Fibroblast of villous mesenchyme (primary cell): ENCODE measurements at regions not wholly inside any gene's neighbourhood (a gene's known extent, or its start where the extent isn't known, plus 50 kb on each side); places are given as distances from the start of the nearest gene placed in this dataset.

ENCODE experiments used
- DNase-seq: peaks from one replicate; pipeline ENCODE4 v3.0.0-alpha.2; 2010; ENCODE audit warnings: low read depth
- H3K4me3 ChIP-seq: 2 replicates; pipeline ENCODE4 v1.5.1; 2011; ENCODE audit warnings: low read depth, mild to moderate bottlenecking, low read length
- TF ChIP-seq, protein P1 (sequence below): IDR thresholded peaks from 2 replicates; pipeline ENCODE4 v1.5.1; 2012; ENCODE audit warnings: low read depth, mild to moderate bottlenecking, low read length; ENCODE audit not compliant: insufficient read depth

DNA sequence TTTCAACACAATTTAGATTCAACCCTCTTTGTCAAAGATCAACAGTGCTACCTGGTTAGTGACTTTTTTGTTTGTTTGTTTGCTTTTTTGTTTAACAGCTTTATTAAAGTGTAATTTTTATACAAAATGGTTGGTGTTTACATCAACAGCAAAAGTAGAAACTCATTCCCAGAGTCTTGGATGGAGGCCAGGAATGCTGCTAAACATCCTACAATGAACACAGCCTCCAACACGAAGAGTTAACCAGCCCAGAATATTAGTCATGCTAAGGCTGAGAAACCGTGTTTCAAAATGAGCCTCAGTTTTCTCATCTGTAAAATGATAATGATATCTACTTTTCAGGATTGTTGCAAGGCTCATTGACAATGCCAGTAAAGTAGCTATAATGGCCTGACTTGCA, 211.0 kb upstream of the MAF start:
- no peak overlapping the region for H3K4me3 ChIP-seq
- TF ChIP-seq, protein P1, sequence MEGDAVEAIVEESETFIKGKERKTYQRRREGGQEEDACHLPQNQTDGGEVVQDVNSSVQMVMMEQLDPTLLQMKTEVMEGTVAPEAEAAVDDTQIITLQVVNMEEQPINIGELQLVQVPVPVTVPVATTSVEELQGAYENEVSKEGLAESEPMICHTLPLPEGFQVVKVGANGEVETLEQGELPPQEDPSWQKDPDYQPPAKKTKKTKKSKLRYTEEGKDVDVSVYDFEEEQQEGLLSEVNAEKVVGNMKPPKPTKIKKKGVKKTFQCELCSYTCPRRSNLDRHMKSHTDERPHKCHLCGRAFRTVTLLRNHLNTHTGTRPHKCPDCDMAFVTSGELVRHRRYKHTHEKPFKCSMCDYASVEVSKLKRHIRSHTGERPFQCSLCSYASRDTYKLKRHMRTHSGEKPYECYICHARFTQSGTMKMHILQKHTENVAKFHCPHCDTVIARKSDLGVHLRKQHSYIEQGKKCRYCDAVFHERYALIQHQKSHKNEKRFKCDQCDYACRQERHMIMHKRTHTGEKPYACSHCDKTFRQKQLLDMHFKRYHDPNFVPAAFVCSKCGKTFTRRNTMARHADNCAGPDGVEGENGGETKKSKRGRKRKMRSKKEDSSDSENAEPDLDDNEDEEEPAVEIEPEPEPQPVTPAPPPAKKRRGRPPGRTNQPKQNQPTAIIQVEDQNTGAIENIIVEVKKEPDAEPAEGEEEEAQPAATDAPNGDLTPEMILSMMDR, result no peak
- no peak for DNase-seq

DNA sequence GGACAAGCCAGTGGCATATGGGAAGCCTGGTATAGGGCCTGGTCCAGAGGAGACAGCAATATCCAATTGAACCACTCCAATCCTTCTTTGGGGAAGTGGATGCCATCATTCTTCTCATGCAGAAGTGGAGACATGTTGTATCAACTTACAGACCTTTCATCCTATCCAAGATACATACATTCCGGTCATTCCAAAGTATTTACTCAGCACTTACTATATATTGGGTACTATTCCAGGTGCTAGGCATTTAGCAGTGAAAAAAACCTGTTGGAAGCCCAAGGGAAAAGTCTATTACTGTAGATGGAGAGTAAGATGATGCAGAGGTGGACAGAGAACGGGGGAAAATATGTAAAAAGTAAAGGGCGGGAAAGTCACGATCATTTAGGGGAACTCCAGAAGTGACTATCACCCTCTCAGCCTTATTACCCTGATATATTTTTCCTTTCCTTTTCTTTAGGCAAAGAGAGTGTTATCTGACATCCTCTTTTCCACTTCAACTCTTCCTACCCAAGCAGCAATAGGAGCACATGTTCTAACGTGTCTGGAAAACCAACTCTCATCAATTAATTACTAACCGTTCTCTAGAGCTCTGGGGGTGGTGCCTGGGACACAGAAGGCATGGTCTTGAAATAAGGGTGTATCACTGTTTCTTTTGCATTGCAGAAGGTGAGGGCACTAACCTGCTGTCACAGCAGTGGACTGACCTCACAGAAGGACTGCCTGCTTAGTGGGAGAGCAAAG, 210.1 kb upstream of the MAF start:
- no peak for DNase-seq
- no peak overlapping the region for H3K4me3 ChIP-seq
- TF ChIP-seq, protein P1, result no peak

DNA sequence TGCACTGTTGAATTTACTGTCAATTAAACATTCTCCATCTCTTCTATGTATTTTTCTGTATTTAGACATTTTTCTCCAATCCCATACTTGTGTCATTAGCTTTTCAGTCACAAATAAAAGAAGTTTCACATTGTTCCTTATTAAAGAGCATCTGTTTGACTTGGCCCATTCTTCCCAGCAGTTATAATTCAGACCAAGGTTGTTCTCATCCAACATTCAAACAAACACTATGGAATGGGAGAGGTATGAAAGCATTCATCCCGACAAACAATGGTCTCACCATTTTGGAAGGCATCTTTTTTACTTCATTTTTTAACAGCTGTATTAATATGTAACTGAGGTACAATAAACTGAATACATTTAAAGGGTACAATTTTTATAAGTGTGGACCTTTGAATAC, 208.8 kb upstream of the MAF start:
- DNase-seq, result no peak
- TF ChIP-seq, protein P1, result no peak
- H3K4me3 ChIP-seq, result no peak overlapping the region

DNA sequence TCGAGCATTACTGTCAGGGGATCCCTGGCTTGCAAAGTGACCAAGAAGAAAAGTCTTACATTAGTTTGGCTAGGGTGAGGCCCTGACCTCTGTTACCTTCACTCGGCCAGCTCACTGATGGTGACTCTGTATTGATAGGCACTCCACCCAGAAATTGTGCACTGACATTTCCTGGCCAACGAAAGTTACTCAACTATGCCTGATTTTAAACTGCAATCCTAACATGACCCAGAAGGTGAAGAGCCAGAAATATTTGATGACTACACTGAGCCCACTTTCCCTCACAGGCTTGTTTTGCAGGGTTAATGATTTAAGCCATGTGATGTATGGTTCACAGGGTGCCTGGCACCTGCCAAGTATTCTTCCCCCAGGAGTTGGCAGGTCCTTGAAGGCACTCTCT, 208.2 kb upstream of the MAF start:
- no peak for DNase-seq
- H3K4me3 ChIP-seq, result no peak overlapping the region
- TF ChIP-seq, protein P1, result no peak

DNA sequence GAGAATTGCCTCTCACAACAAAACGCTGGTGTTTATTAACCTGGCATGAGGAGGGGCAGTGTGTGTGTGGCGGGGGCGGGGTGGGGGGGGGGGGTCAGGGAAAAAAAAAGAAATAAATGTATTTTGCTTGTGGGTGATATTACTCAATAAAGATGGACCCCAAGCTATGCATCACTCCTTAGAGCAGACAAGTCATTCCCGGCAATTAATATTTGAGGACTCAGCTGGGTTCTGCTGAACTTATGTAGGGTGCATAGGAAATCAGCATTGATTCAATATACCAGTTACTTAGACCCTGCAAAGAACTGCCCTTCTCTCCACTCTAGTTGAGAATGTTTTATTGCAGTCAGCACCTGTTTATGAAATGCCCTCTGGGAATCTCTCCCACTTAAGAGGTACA, 206.2 kb upstream of the MAF start:
- TF ChIP-seq, protein P1, result no peak
- no peak for DNase-seq

DNA sequence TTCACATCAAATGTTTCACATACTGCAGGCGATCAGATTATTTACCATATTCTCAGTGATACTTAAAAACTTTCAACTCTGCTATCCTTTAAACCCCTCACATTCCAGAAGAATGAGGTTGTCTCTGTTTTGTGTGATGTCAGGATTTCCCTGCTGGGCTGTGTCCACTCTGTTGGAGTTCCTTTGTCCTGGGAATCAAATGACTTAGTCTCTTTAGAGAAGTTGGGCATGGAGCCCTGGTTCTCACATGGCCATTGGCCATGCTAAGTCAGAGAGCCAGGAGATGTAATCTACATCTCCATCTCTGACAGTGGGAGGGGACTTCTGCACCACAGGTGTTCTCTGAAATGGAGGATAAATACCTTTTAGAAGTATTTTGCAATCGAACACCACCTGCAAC, 205.1 kb upstream of the MAF start:
- TF ChIP-seq, protein P1, result no peak
- no peak for DNase-seq
- no peak overlapping the region for H3K4me3 ChIP-seq

More for the DNA sequence above, 206.2 kb upstream of the MAF start:
- H3K4me3 ChIP-seq, result no peak overlapping the region

DNA sequence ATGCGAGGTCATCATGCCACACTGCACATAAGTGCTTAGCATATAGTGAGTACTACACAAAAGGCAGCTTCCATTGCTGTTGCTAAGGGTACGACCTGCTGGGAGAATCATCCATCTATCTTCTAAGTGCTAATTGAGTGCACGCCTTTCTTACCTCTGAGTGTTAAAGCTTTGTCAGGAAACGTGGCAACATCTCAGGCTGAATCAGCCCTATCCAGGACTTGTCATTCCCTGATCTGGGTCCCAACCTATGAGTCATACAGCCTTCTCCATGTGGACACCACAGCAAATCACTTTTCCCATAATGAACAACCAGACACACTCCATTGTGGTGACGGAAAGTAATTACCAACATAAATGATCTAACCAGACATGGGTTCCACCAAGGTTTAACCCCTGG, 201.1 kb upstream of the MAF start:
- no peak for DNase-seq
- TF ChIP-seq, protein P1, result no peak
- no peak overlapping the region for H3K4me3 ChIP-seq
